K562 (cell line): ENCODE measurements at regions not wholly inside any gene's neighbourhood (a gene's known extent, or its start where the extent isn't known, plus 50 kb on each side); places are given as distances from the start of the nearest gene placed in this dataset.

Experiments
- ATAC-seq: fragments of 200-7000 bp; cut with Tn5 transposase; 3 replicates; pipeline ENCODE4 v1.9.1; 2020; ENCODE audit warnings: moderate library complexity
- BruUV-seq: library from RNA; stranded (reverse); fragments of 400-500 nt; replicated peaks from 2 replicates; lab custom pipeline; 2021; lab: Mats Ljungman, UMichigan
- CTCF ChIA-PET: fragments of 300-600 bp; formaldehyde crosslinking; extraction: SDS; loops from one replicate; lab custom pipeline; 2021; ENCODE audit warnings: low intra/inter-chr PET ratio; lab: Yijun Ruan, JAX
- POLR2A ChIA-PET: fragments of 300-600, 350-650 bp; sonication (Branson Sonifier 250); formaldehyde crosslinking; extraction: SDS; loops from one replicate; lab custom pipeline; 2021; ENCODE audit warnings: antibody characterized with exemption, inconsistent platforms; lab: Yijun Ruan, JAX
- DNase-seq, 4 experiments: peaks; one replicate each; pipeline versions ENCODE4 v3.0.0 to v3.0.0-alpha.2; 2011 to 2018; ENCODE audit warnings: low spot score in 3 of 4, mixed read lengths in 3 of 4; ENCODE audit errors: extremely low read depth in 1 of 4
- FAIRE-seq: peaks from 2 replicates; lab custom pipeline; 2011; peaks lifted over from hg19 to GRCh38; lab: Jason Lieb, UNC
- H2AFZ ChIP-seq: 2 replicates; pipeline ENCODE4 v1.6.0; 2011; ENCODE audit warnings: low read depth, low read length, control low read depth, inconsistent platforms
- H3K27ac ChIP-seq: fragments of 200-600 bp; 3 replicates; pipeline ENCODE4 v1.8.0; 2011; ENCODE audit warnings: low read depth, mild to moderate bottlenecking, control low read depth, inconsistent platforms, low read length, moderate library complexity, mixed read lengths; ENCODE audit errors: extremely low read depth
- H3K27me3 ChIP-seq, 2 experiments: fragments of 300-600 bp in 1 of 2; 2 replicates in 1 of 2; 3 replicates in 1 of 2; pipeline versions ENCODE4 v1.6.0 to v1.8.0; 2011; ENCODE audit warnings: inconsistent platforms in 2 of 2, low read length in 2 of 2, mild to moderate bottlenecking in 1 of 2, mixed read lengths in 1 of 2, moderate library complexity in 1 of 2; ENCODE audit not compliant: control insufficient read depth in 2 of 2, insufficient read depth in 2 of 2
- H3K36me3 ChIP-seq: fragments of 300-600 bp; 3 replicates; pipeline ENCODE4 v1.8.0; 2011; ENCODE audit warnings: mild to moderate bottlenecking, low read length, inconsistent platforms; ENCODE audit not compliant: control insufficient read depth, insufficient read depth
- H3K4me1 ChIP-seq, 2 experiments: fragments of 200-600 bp in 1 of 2; replicated peaks in 1 of 2; 2 replicates in 1 of 2; 3 replicates in 1 of 2; pipeline versions ENCODE4 v1.5.1 to v1.8.0; 2011; ENCODE audit warnings: inconsistent platforms in 2 of 2, low read length in 2 of 2, mild to moderate bottlenecking in 1 of 2, mixed read lengths in 1 of 2, moderate library complexity in 1 of 2; ENCODE audit not compliant: control insufficient read depth in 2 of 2, insufficient read depth in 2 of 2
- H3K4me2 ChIP-seq: 2 replicates; pipeline ENCODE4 v1.6.1; 2011; ENCODE audit warnings: low read length, control low read depth, inconsistent platforms, mixed read lengths; ENCODE audit not compliant: insufficient read depth
- H3K4me3 ChIP-seq: fragments of 200-600 bp; sonication (generic), shearing (Covaris generic); 2 replicates; pipeline ENCODE4 v1.5.1; 2016; ENCODE audit warnings: control low read depth, inconsistent platforms
- H3K79me2 ChIP-seq: fragments of 200-600 bp; 3 replicates; pipeline ENCODE4 v1.8.0; 2011; ENCODE audit warnings: low read length, inconsistent platforms; ENCODE audit not compliant: control insufficient read depth, insufficient read depth
- H3K9ac ChIP-seq, 2 experiments: 2 replicates each; pipeline versions ENCODE4 v1.6.0 to v1.6.1; 2011; ENCODE audit warnings: low read depth in 2 of 2, low read length in 2 of 2, control low read depth in 1 of 2, inconsistent platforms in 1 of 2, mild to moderate bottlenecking in 1 of 2, mixed read lengths in 1 of 2; ENCODE audit not compliant: insufficient read depth in 1 of 2
- H3K9me1 ChIP-seq: one replicate; pipeline ENCODE4 v1.6.0; 2011; ENCODE audit warnings: inconsistent platforms, mild to moderate bottlenecking, low read length, moderate library complexity; ENCODE audit not compliant: control insufficient read depth, insufficient read depth
- H3K9me3 ChIP-seq: replicated peaks from 2 replicates; pipeline ENCODE4 v1.5.1; 2011; ENCODE audit warnings: low read depth, low read length, inconsistent platforms; ENCODE audit not compliant: control insufficient read depth, insufficient read depth
- H4K20me1 ChIP-seq: replicated peaks from 2 replicates; pipeline ENCODE4 v1.6.1; 2011; ENCODE audit warnings: low read length, inconsistent platforms, mixed read lengths; ENCODE audit not compliant: control insufficient read depth, insufficient read depth
- CBX3 ChIP-seq, 2 experiments: IDR thresholded peaks; 1 replicate in 1 of 2; 2 replicates in 1 of 2; pipeline ENCODE4 v1.6.1; 2012; ENCODE audit warnings: inconsistent platforms in 2 of 2, low read length in 2 of 2, borderline replicate concordance in 1 of 2, control low read depth in 1 of 2
- CHAMP1 ChIP-seq: fragments of 450-650 bp; IDR thresholded peaks from 2 replicates; pipeline ENCODE4 v1.6.1; 2016; ENCODE audit warnings: mild to moderate bottlenecking
- CHD4 ChIP-seq: fragments of 200-600 bp; sonication (generic); IDR thresholded peaks from 3 replicates; pipeline ENCODE4 v1.6.1; 2012; ENCODE audit warnings: low read depth, mild to moderate bottlenecking, mixed read lengths, low read length, inconsistent platforms; ENCODE audit not compliant: insufficient read depth, insufficient replicate concordance, poor library complexity, severe bottlenecking
- FIP1L1 ChIP-seq: fragments of 200-400 bp; formaldehyde crosslinking; IDR thresholded peaks from 2 replicates; pipeline ENCODE4 v1.6.1; 2018; ENCODE audit warnings: mild to moderate bottlenecking, low read depth, low read length; ENCODE audit not compliant: poor library complexity, severe bottlenecking
- FOXA3 ChIP-seq, 2 experiments: fragments of 450-650 bp in 1 of 2; sonication (generic) in 1 of 2; formaldehyde crosslinking; IDR thresholded peaks in 1 of 2; conservative IDR thresholded peaks in 1 of 2; 2 replicates each; pipeline versions ENCODE4 v1.4.0 to v1.8.0; 2020 to 2022; ENCODE audit warnings: mild to moderate bottlenecking in 2 of 2, missing genetic modification reagents in 1 of 2
- FOXJ2 ChIP-seq: fragments of 200-800 bp; sonication (Bioruptor generic); IDR thresholded peaks from 2 replicates; pipeline ENCODE4 v1.6.1; 2016; ENCODE audit warnings: missing genetic modification characterization, missing compliant biosample characterization
- IRF1 ChIP-seq: sonication (generic); formaldehyde crosslinking; IDR thresholded peaks from 2 replicates; pipeline ENCODE4 v1.8.0; 2022; ENCODE audit warnings: missing genetic modification reagents, mild to moderate bottlenecking, borderline replicate concordance
- MAFK ChIP-seq: IDR thresholded peaks from 2 replicates; pipeline ENCODE4 v1.6.1; 2011; ENCODE audit warnings: low read length, improper control_type of control experiment
- NBN ChIP-seq: fragments of 450-650 bp; IDR thresholded peaks from 2 replicates; pipeline ENCODE4 v1.6.1; 2016; ENCODE audit warnings: low read depth, mild to moderate bottlenecking
- PATZ1 ChIP-seq: fragments of 250-450 bp; sonication (Bioruptor Pico); IDR thresholded peaks from 2 replicates; pipeline ENCODE4 v1.5.0; 2020; ENCODE audit warnings: mild to moderate bottlenecking, borderline replicate concordance
- POLR2A ChIP-seq: fragments of 450-650 bp; conservative IDR thresholded peaks from 2 replicates; pipeline ENCODE4 v1.6.1; 2016
- SUPT5H ChIP-seq: fragments of 450-650 bp; IDR thresholded peaks from 2 replicates; pipeline ENCODE4 v1.6.1; 2016
- TAF1 ChIP-seq: IDR thresholded peaks from 2 replicates; pipeline ENCODE4 v1.6.1; 2011; ENCODE audit warnings: mild to moderate bottlenecking, low read length, moderate library complexity; ENCODE audit not compliant: insufficient read depth, control insufficient read depth, severe bottlenecking; ENCODE audit errors: extremely low read depth
- ZNF146 ChIP-seq: IDR thresholded peaks from one replicate; pipeline ENCODE4 v1.6.1; 2018; ENCODE audit warnings: missing compliant biosample characterization; ENCODE audit not compliant: unreplicated experiment
- ZNF408 ChIP-seq: fragments of 250-450 bp; sonication (Bioruptor Pico); IDR thresholded peaks from 2 replicates; pipeline ENCODE4 v1.4.0; 2020; ENCODE audit warnings: low read depth, mild to moderate bottlenecking, moderate library complexity
- ZNF785 ChIP-seq: fragments of 250-450 bp; sonication (Bioruptor Pico); IDR thresholded peaks from 2 replicates; pipeline ENCODE4 v1.4.0; 2020; ENCODE audit warnings: mild to moderate bottlenecking
- ZNF79 ChIP-seq: fragments of 250-450 bp; sonication (Bioruptor Pico); IDR thresholded peaks from 2 replicates; pipeline ENCODE4 v1.4.0; 2020; ENCODE audit warnings: low read depth, mild to moderate bottlenecking, moderate library complexity
- WGBS: fragments of 100-300 bp; shearing (Covaris generic); methylation state at CpG from one replicate; pipeline ENCODE4 v1.1.6; 2016; ENCODE audit warnings: low coverage, mixed read lengths; ENCODE audit not compliant: insufficient coverage; ENCODE audit errors: missing lambda C conversion rate; 5-methylcytosine and 5-hydroxymethylcytosine counted together
- in situ Hi-C: fragments of 300-500 bp; cut with MboI; formaldehyde crosslinking; loops from 4 replicates; pipeline ENCODE4 v1.15.0; 2018; ENCODE audit warnings: inconsistent platforms, mixed read lengths
- intact Hi-C: fragments of 100-400 bp; cut with micrococcal nuclease; formaldehyde crosslinking; loops from 2 replicates; pipeline ENCODE4 v1.14.2; 2022

GRCh38 chr14:76323331-76324050 lies 52.4 kb upstream of the ESRRB start:
- no peak overlapping the region for H3K4me2 ChIP-seq
- DNase-seq, result no peak
- H3K4me3 ChIP-seq, result no peak overlapping the region
- no peaks in the 10 kb centered on the region for H4K20me1 ChIP-seq
- H3K36me3 ChIP-seq, result peaks cover 18% of the 10 kb centered on the region; the same call in 1 of the 3 replicates
- intact Hi-C loops, result no loop called here
- H3K9me1 ChIP-seq, result no peaks in the 10 kb centered on the region
- ChIA-PET POLR2A (no interaction called here), CTCF (no interaction called here)
- no peak overlapping the region for H3K27ac ChIP-seq
- H3K9me3 ChIP-seq, result no peaks in the 10 kb centered on the region
- H3K79me2 ChIP-seq, result no peaks in the 10 kb centered on the region
- in situ Hi-C loops, result no loop called here
- H3K9ac ChIP-seq, result no peak overlapping the region
- H2AFZ ChIP-seq, result no peak overlapping the region
- BruUV-seq, result no TSS peak
- H3K4me1 ChIP-seq, result no peaks in the 10 kb centered on the region; a peak in 1 of 5 replicates
- 63% methylated on average over 6 of the region's 6 CpGs for WGBS
- ATAC-seq, result no peak
- FAIRE-seq, result no peak
- TF ChIP-seq NBN (no peak), SUPT5H (no peak), IRF1 (no peak), MAFK (no peak), PATZ1 (CRISPR knock-in tag) (no peak), CHAMP1 (no peak), FIP1L1 (no peak), POLR2A (no peak), TAF1 (no peak), ZNF408 (CRISPR knock-in tag) (no peak), FOXJ2 (tag) (no peak), ZNF146 (CRISPR knock-in tag) (no peak), FOXA3 (CRISPR knock-in tag; conservative IDR thresholded peaks at IDR 0.05 in 1 of 2, IDR thresholded peaks at IDR 0.05 in 1 of 2) (no peak), CHD4 (no peak), ZNF79 (CRISPR knock-in tag) (no peak), ZNF785 (CRISPR knock-in tag) (no peak), CBX3 (IDR thresholded peaks at IDR 0.05; ENCODE audit: borderline replicate concordance in 1 of 2, low read length in 2 of 2) (no peak)
- TF ChIP-seq, all 486 proteins: peak for 0
- H3K27me3 ChIP-seq, result no peaks in the 10 kb centered on the region
